Stimulated activated naive CD8-positive, alpha-beta T cell treated with anti-CD3 and anti-CD28 coated beads, Interleukin-15, Interleukin-2, amounts not matched to agents 100 ng/mL and 50 ng/mL, for 24 hours (primary cell): ENCODE measurements at regions not wholly inside any gene's neighbourhood (a gene's known extent, or its start where the extent isn't known, plus 50 kb on each side); places are given as distances from the start of the nearest gene placed in this dataset.

Experiments
- H3K27ac Mint-ChIP-seq: one replicate; pipeline ENCODE4 v1.8.0; 2021; ENCODE audit warnings: mild to moderate bottlenecking, mixed read lengths
- H3K27me3 Mint-ChIP-seq: one replicate; pipeline ENCODE4 v1.8.0; 2021; ENCODE audit warnings: mixed read lengths
- H3K36me3 Mint-ChIP-seq: one replicate; pipeline ENCODE4 v1.8.0; 2021; ENCODE audit warnings: low read depth, mixed read lengths
- H3K4me1 Mint-ChIP-seq: one replicate; pipeline ENCODE4 v1.8.0; 2021; ENCODE audit warnings: low read depth, mixed read lengths
- H3K4me3 Mint-ChIP-seq: one replicate; pipeline ENCODE4 v1.8.0; 2021; ENCODE audit warnings: mild to moderate bottlenecking, mixed read lengths
- H3K9me3 Mint-ChIP-seq: one replicate; pipeline ENCODE4 v1.8.0; 2021; ENCODE audit warnings: mixed read lengths

- peaks cover 12% of the 10 kb centered on the region for H3K9me3 Mint-ChIP-seq
- H3K27ac Mint-ChIP-seq: no peak overlapping the region
- H3K27me3 Mint-ChIP-seq: peaks cover 9% of the 10 kb centered on the region
- no peak overlapping the region for H3K4me3 Mint-ChIP-seq
- no peaks in the 10 kb centered on the region for H3K4me1 Mint-ChIP-seq
- H3K36me3 Mint-ChIP-seq: no peaks in the 10 kb centered on the region
Measured at GRCh38 chr12:110995016-110995415, 74.6 kb upstream of the MYL2 start.

GRCh38 chr12:110993434-110993833 is 73.1 kb upstream of the MYL2 start:
- Mint-ChIP-seq H3K36me3 (no peaks in the 10 kb centered on the region), H3K9me3 (peaks cover 7% of the 10 kb centered on the region), H3K4me1 (no peaks in the 10 kb centered on the region), H3K27ac (no peak overlapping the region), H3K27me3 (peaks cover 9% of the 10 kb centered on the region), H3K4me3 (no peak overlapping the region)

DNA sequence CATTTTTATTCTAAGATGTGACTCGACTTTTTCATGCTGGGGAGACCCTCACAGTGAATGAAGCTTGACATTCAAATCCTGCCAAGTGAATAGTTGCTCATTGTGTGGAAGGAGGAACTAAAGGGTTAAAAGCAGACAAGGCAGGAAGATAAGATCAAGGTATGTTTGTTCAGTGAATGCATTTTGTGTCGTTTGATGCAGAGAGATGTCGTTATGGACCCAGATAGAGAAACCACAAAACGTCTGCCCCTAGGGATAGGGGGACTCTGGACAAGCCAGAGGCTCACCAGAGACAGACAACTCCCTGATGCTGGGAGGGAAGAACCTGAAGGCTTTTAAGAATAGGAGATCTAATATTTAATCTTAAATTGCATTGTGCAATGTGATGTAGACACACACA is 72.5 kb upstream of the MYL2 start:
- Mint-ChIP-seq H3K27me3 (peaks cover 9% of the 10 kb centered on the region), H3K9me3 (peaks cover 2% of the 10 kb centered on the region), H3K36me3 (no peaks in the 10 kb centered on the region), H3K4me3 (no peak overlapping the region), H3K27ac (no peak overlapping the region), H3K4me1 (no peaks in the 10 kb centered on the region)

GRCh38 chr12:110983811-110984210 is 63.4 kb upstream of the MYL2 start:
- Mint-ChIP-seq H3K4me1 (no peaks in the 10 kb centered on the region), H3K27me3 (peaks cover 8% of the 10 kb centered on the region), H3K27ac (no peak overlapping the region), H3K4me3 (no peak overlapping the region), H3K9me3 (no peaks in the 10 kb centered on the region), H3K36me3 (no peaks in the 10 kb centered on the region)

GRCh38 chr12:110972866-110973265 is 52.5 kb upstream of the MYL2 start:
- no peak overlapping the region for H3K27ac Mint-ChIP-seq
- no peak overlapping the region for H3K4me3 Mint-ChIP-seq
- no peaks in the 10 kb centered on the region for H3K36me3 Mint-ChIP-seq
- H3K4me1 Mint-ChIP-seq: peaks cover 5% of the 10 kb centered on the region
- no peaks in the 10 kb centered on the region for H3K27me3 Mint-ChIP-seq
- peaks cover 4% of the 10 kb centered on the region for H3K9me3 Mint-ChIP-seq

- peaks cover 4% of the 10 kb centered on the region for H3K9me3 Mint-ChIP-seq
- H3K36me3 Mint-ChIP-seq: no peaks in the 10 kb centered on the region
- H3K4me1 Mint-ChIP-seq: peaks cover 5% of the 10 kb centered on the region
- no peaks in the 10 kb centered on the region for H3K27me3 Mint-ChIP-seq
- no peak overlapping the region for H3K27ac Mint-ChIP-seq
- H3K4me3 Mint-ChIP-seq: no peak overlapping the region
Measured at GRCh38 chr12:110971936-110972335, 51.6 kb upstream of the MYL2 start.

- Mint-ChIP-seq H3K36me3 (no peaks in the 10 kb centered on the region), H3K9me3 (peaks cover 4% of the 10 kb centered on the region), H3K4me3 (no peak overlapping the region), H3K27me3 (no peaks in the 10 kb centered on the region), H3K4me1 (peaks cover 5% of the 10 kb centered on the region), H3K27ac (no peak overlapping the region)
Measured at GRCh38 chr12:110971189-110971920, 51.0 kb upstream of the MYL2 start.
